Ectodermal cell (in vitro differentiated cells): ENCODE measurements at regions not wholly inside any gene's neighbourhood (a gene's known extent, or its start where the extent isn't known, plus 50 kb on each side); places are given as distances from the start of the nearest gene placed in this dataset.

Experiments used
- H3K27ac ChIP-seq: 2 replicates; pipeline ENCODE4 v1.7.0; 2013; ENCODE audit warnings: mild to moderate bottlenecking, low read depth, low read length; ENCODE audit not compliant: insufficient read depth, poor library complexity, severe bottlenecking
- H3K27me3 ChIP-seq: 2 replicates; pipeline ENCODE4 v1.7.0; 2013; ENCODE audit warnings: mild to moderate bottlenecking, low read length; ENCODE audit not compliant: insufficient read depth, control insufficient read depth, poor library complexity, severe bottlenecking
- H3K36me3 ChIP-seq: one replicate; pipeline ENCODE4 v1.7.0; 2013; ENCODE audit warnings: low read length; ENCODE audit not compliant: control insufficient read depth, insufficient read depth
- H3K4me1 ChIP-seq: one replicate; pipeline ENCODE4 v1.7.0; 2013; ENCODE audit warnings: low read length; ENCODE audit not compliant: control insufficient read depth, insufficient read depth
- H3K4me3 ChIP-seq: 2 replicates; pipeline ENCODE4 v1.7.0; 2013; ENCODE audit warnings: low read depth, low read length, control low read depth; ENCODE audit not compliant: insufficient read depth
- H3K9me3 ChIP-seq: 2 replicates; pipeline ENCODE4 v1.7.0; 2013; ENCODE audit warnings: mild to moderate bottlenecking, low read length, moderate library complexity; ENCODE audit not compliant: control insufficient read depth
- WGBS, 2 experiments: methylation state at CpG; one replicate each; pipeline ENCODE4 v1.1.7; 2013; ENCODE audit warnings: missing lambda C conversion rate in 2 of 2; 5-methylcytosine and 5-hydroxymethylcytosine counted together

GRCh38 chr4:11876104-11876503 lies 447.4 kb upstream of the HS3ST1 start:
- H3K4me1 ChIP-seq = no peaks in the 10 kb centered on the region
- H3K36me3 ChIP-seq = no peaks in the 10 kb centered on the region
- no peaks in the 10 kb centered on the region for H3K27me3 ChIP-seq
- H3K4me3 ChIP-seq = no peak overlapping the region
- H3K27ac ChIP-seq = no peak overlapping the region
- peaks cover 6% of the 10 kb centered on the region for H3K9me3 ChIP-seq

GRCh38 chr4:11869191-11869870 lies 440.6 kb upstream of the HS3ST1 start:
- H3K27me3 ChIP-seq = no peaks in the 10 kb centered on the region
- WGBS, 2 experiments = 50 to 61% methylated on average over 4 of the region's 6 CpGs
- H3K36me3 ChIP-seq = no peaks in the 10 kb centered on the region

GRCh38 chr4:11866391-11866790 lies 437.7 kb upstream of the HS3ST1 start:
- no peak overlapping the region for H3K4me3 ChIP-seq
- H3K36me3 ChIP-seq = no peaks in the 10 kb centered on the region
- no peak overlapping the region for H3K27ac ChIP-seq
- H3K4me1 ChIP-seq = no peaks in the 10 kb centered on the region
- H3K9me3 ChIP-seq = no peaks in the 10 kb centered on the region
- no peaks in the 10 kb centered on the region for H3K27me3 ChIP-seq
- WGBS, 2 experiments = 88 to 100% methylated on average over 1 of the region's 1 CpG

More at GRCh38 chr4:11869191-11869870, 440.6 kb upstream of the HS3ST1 start:
- H3K4me3 ChIP-seq = no peak overlapping the region
- H3K9me3 ChIP-seq = no peaks in the 10 kb centered on the region
- H3K4me1 ChIP-seq = no peaks in the 10 kb centered on the region
- H3K27ac ChIP-seq = no peak overlapping the region

- Histone ChIP-seq H3K9me3 (no peaks in the 10 kb centered on the region), H3K4me1 (no peaks in the 10 kb centered on the region), H3K27me3 (no peaks in the 10 kb centered on the region), H3K36me3 (no peaks in the 10 kb centered on the region), H3K27ac (no peak overlapping the region), H3K4me3 (no peak overlapping the region)
- WGBS, 2 experiments = no CpG with 5 or more reads among the region's 1 CpG
Measured at GRCh38 chr4:11860996-11861395, 432.3 kb upstream of the HS3ST1 start.

GRCh38 chr4:11857881-11858280 lies 429.2 kb upstream of the HS3ST1 start:
- H3K4me3 ChIP-seq = no peak overlapping the region
- H3K27ac ChIP-seq = no peak overlapping the region
- H3K36me3 ChIP-seq = no peaks in the 10 kb centered on the region
- H3K9me3 ChIP-seq = no peaks in the 10 kb centered on the region
- no peaks in the 10 kb centered on the region for H3K27me3 ChIP-seq
- H3K4me1 ChIP-seq = no peaks in the 10 kb centered on the region

GRCh38 chr4:11847167-11847566 lies 418.5 kb upstream of the HS3ST1 start:
- H3K9me3 ChIP-seq = no peaks in the 10 kb centered on the region
- no peak overlapping the region for H3K27ac ChIP-seq
- H3K4me3 ChIP-seq = no peak overlapping the region
- H3K4me1 ChIP-seq = no peaks in the 10 kb centered on the region
- no peaks in the 10 kb centered on the region for H3K36me3 ChIP-seq
- no peaks in the 10 kb centered on the region for H3K27me3 ChIP-seq
- 90 to 96% methylated on average over 3 to 4 of the region's 4 CpGs for WGBS, 2 experiments

GRCh38 chr4:11843927-11844326 lies 415.2 kb upstream of the HS3ST1 start:
- 58 to 60% methylated on average over 3 to 4 of the region's 4 CpGs for WGBS, 2 experiments
- Histone ChIP-seq H3K27me3 (no peaks in the 10 kb centered on the region), H3K36me3 (no peaks in the 10 kb centered on the region), H3K4me1 (no peaks in the 10 kb centered on the region), H3K9me3 (no peaks in the 10 kb centered on the region), H3K27ac (peak overlapping the region; percentile 67), H3K4me3 (no peak overlapping the region)

- Histone ChIP-seq H3K9me3 (no peaks in the 10 kb centered on the region), H3K27ac (no peak overlapping the region), H3K27me3 (no peaks in the 10 kb centered on the region), H3K4me3 (no peak overlapping the region), H3K4me1 (no peaks in the 10 kb centered on the region), H3K36me3 (no peaks in the 10 kb centered on the region)
- no CpG with 5 or more reads among the region's 1 CpG for WGBS, 2 experiments
Measured at GRCh38 chr4:11843340-11843739, 414.6 kb upstream of the HS3ST1 start.

- no peak overlapping the region for H3K27ac ChIP-seq
Measured at GRCh38 chr4:11842620-11843263, 414.0 kb upstream of the HS3ST1 start.

GRCh38 chr4:11839889-11840288 lies 411.2 kb upstream of the HS3ST1 start:
- no peaks in the 10 kb centered on the region for H3K27me3 ChIP-seq
- H3K27ac ChIP-seq = no peak overlapping the region
- no peaks in the 10 kb centered on the region for H3K4me1 ChIP-seq
- no peak overlapping the region for H3K4me3 ChIP-seq
- H3K36me3 ChIP-seq = no peaks in the 10 kb centered on the region
- no peaks in the 10 kb centered on the region for H3K9me3 ChIP-seq

More at GRCh38 chr4:11842620-11843263, 414.0 kb upstream of the HS3ST1 start:
- Histone ChIP-seq H3K9me3 (no peaks in the 10 kb centered on the region), H3K4me3 (no peak overlapping the region), H3K27me3 (no peaks in the 10 kb centered on the region), H3K36me3 (no peaks in the 10 kb centered on the region), H3K4me1 (no peaks in the 10 kb centered on the region)
- whole genome bisulfite sequencing, 2 experiments = no CpG with 5 or more reads among the region's 1 CpG
